Heart left ventricle (tissue), 13 donors: ENCODE measurements at regions not wholly inside any gene's neighbourhood (a gene's known extent, or its start where the extent isn't known, plus 50 kb on each side); places are given as distances from the start of the nearest gene placed in this dataset.

Source experiments
- CTCF ChIP-seq, 12 donors: fragments of 200-600 bp; sonication (generic) in 4 of 12; IDR thresholded peaks; one replicate each; pipeline versions ENCODE4 v1.5.0 to v1.8.0; 2018 to 2022; ENCODE audit warnings: antibody characterized with exemption in 12 of 12, mild to moderate bottlenecking in 5 of 12
- POLR2A ChIP-seq, 2 donors: fragments of 450-650 bp; IDR thresholded peaks; one replicate each; pipeline ENCODE4 v1.6.1; 2017; ENCODE audit warnings: antibody characterized with exemption in 2 of 2, mild to moderate bottlenecking in 2 of 2, moderate library complexity in 2 of 2
- donor health status: ischemic (EF 13 %, LVEDD 7.1; RV severe dilation, severe dysfunction).
- donor health status: DM: no; HTN: yes; CAD: no.
- donor health status: DM: no; HTN: no; CAD: no.
- donor health status: ischemic (EF 25% LVEDD 6.9; RV normal size, moderate dysfunction).
- donor health status: ischemic (EF 25% LVEDD 5.7; RV mildly dilated, moderate dysfunction).
- donor health status: ischemic (EF 35%, LVEDD 5.7; RV mildly dilated, moderate dysfunction).
- donor health status: nonischemic (EF 11% LVEDD 7.7; RV severe dilation, severe dysfunction).
- donor health status: DM: yes; HTN: yes; CAD: no.
- donor health status: PGD.
- donor health status: ischemic (EF 29% LVEDD 5.4; RV normal size, mild dysfunction).
- donor health status: nonischemic (EF 23%, LVEDD 6.1; RV moderate dilation, normal function).

- TF ChIP-seq CTCF (IDR thresholded peaks at IDR 0.05): no peak
- no peak for TF ChIP-seq POLR2A (IDR thresholded peaks at IDR 0.05)
Observed at GRCh38 chr10:33935350-33935749, 600.9 kb upstream of the NRP1 start.
